Activated T-cell treated with anti-CD3 and anti-CD28 coated beads, Interleukin-2, amount 50 U/mL, for 24 hours (primary cell): ENCODE measurements at regions not wholly inside any gene's neighbourhood (a gene's known extent, or its start where the extent isn't known, plus 50 kb on each side); places are given as distances from the start of the nearest gene placed in this dataset.

Experiments used
- DNase-seq: peaks from one replicate; pipeline ENCODE4 v3.0.0-alpha.2; 2020
- H3K27ac Mint-ChIP-seq: 2 replicates; pipeline ENCODE4 v1.8.0; 2020; ENCODE audit warnings: mild to moderate bottlenecking, mixed read lengths
- H3K27me3 Mint-ChIP-seq: 2 replicates; pipeline ENCODE4 v1.8.0; 2020; ENCODE audit warnings: mixed read lengths
- H3K36me3 Mint-ChIP-seq: 2 replicates; pipeline ENCODE4 v1.8.0; 2020; ENCODE audit warnings: low read depth, mixed read lengths
- H3K4me1 Mint-ChIP-seq: 2 replicates; pipeline ENCODE4 v1.8.0; 2020; ENCODE audit warnings: low read depth, mixed read lengths
- H3K4me3 Mint-ChIP-seq: 2 replicates; pipeline ENCODE4 v1.8.0; 2020; ENCODE audit warnings: mild to moderate bottlenecking, moderate library complexity, mixed read lengths
- H3K9me3 Mint-ChIP-seq: 2 replicates; pipeline ENCODE4 v1.8.0; 2020; ENCODE audit warnings: mixed read lengths

DNA sequence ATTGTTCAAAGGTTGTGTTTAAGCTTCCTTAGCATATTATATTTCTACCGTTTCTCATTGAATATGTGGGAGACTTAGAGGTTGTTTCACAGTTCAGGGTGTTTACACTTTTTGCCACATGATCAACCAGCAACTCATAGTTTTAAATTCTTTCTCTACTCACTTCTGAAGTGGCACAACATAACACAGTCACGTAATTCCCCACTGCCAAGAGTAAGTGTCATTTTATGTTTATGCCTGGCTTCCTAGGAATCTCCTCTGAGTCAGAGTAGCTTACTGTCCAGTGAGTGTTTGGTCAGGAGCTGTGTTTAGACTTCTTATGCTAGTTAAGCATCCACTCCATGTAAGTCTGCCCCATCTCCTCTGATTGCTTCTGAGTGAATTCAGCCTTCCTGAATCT, 520.8 kb upstream of the KIRREL3 start:
- no peak for DNase-seq
- H3K27ac Mint-ChIP-seq: no peak overlapping the region
- no peaks in the 10 kb centered on the region for H3K36me3 Mint-ChIP-seq
- peaks cover 7% of the 10 kb centered on the region for H3K9me3 Mint-ChIP-seq
- H3K4me3 Mint-ChIP-seq: no peak overlapping the region
- no peaks in the 10 kb centered on the region for H3K27me3 Mint-ChIP-seq
- no peaks in the 10 kb centered on the region for H3K4me1 Mint-ChIP-seq

DNA sequence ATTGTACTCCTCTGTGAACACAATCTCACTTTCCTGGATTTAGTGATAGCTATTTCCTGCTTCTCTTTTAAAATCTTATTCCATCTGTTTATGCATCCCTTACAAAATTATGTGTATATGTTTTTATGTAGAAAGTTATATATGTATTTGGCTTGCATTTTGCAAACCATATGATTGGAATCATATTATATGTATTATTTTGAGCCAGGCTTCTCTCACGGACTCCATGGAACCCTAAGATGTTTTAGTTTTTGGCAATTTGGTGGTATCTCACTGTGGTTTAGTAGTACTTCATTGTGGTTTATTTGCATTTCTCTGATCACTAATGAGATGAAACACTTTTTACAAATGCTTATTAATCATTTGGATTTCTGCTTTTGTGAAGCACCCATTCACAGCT, 507.3 kb upstream of the KIRREL3 start:
- H3K9me3 Mint-ChIP-seq: no peaks in the 10 kb centered on the region
- no peaks in the 10 kb centered on the region for H3K27me3 Mint-ChIP-seq

DNA sequence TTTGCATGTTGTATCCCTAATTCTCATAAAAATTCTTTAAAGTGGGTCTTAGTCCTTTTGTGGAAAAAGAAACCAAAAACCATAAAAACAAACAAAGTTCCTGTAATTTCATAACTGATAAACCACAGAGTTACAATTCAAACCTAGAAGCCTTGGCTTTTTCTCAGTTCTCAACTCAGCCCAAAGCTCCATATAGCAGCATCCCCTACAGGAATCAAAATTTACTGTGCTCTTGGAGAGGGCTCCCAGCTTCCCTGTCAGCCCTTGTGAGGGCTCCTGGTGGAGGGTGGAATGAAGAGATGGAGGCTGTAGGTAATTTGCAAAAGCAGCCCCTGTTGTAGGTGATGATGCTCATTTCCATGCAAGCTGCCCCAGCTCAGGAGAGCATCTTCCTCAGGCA, 506.1 kb upstream of the KIRREL3 start:
- H3K27ac Mint-ChIP-seq: no peak overlapping the region
- no peaks in the 10 kb centered on the region for H3K9me3 Mint-ChIP-seq
- H3K36me3 Mint-ChIP-seq: no peaks in the 10 kb centered on the region
- no peak for DNase-seq
- H3K4me1 Mint-ChIP-seq: no peaks in the 10 kb centered on the region
- no peak overlapping the region for H3K4me3 Mint-ChIP-seq
- no peaks in the 10 kb centered on the region for H3K27me3 Mint-ChIP-seq

More for the DNA sequence above, 507.3 kb upstream of the KIRREL3 start:
- H3K27ac Mint-ChIP-seq: no peak overlapping the region
- H3K4me3 Mint-ChIP-seq: no peak overlapping the region
- DNase-seq: no peak
- H3K36me3 Mint-ChIP-seq: no peaks in the 10 kb centered on the region
- no peaks in the 10 kb centered on the region for H3K4me1 Mint-ChIP-seq

DNA sequence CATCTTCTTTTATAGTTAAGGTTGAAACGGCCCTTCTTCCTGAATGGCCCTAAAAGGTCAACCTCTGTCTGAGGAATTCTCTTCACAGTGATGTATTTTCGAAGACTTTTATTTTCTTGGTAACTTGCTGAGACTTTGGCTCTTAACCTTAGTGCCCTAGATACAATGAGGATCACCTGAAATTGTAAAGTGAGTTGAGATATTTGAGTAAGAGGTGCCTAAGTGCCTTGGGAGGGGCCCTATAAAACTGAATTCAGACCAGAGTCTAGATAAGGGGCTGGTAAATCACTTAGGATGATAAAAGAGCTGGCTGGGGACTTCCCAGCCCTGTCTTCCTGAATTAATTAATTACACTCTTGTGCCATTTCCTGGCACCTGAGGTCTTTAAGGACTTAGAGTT, 505.6 kb upstream of the KIRREL3 start:
- Mint-ChIP-seq H3K36me3 (no peaks in the 10 kb centered on the region), H3K27ac (no peak overlapping the region), H3K4me1 (no peaks in the 10 kb centered on the region), H3K4me3 (no peak overlapping the region), H3K27me3 (no peaks in the 10 kb centered on the region), H3K9me3 (no peaks in the 10 kb centered on the region)
- no peak for DNase-seq

DNA sequence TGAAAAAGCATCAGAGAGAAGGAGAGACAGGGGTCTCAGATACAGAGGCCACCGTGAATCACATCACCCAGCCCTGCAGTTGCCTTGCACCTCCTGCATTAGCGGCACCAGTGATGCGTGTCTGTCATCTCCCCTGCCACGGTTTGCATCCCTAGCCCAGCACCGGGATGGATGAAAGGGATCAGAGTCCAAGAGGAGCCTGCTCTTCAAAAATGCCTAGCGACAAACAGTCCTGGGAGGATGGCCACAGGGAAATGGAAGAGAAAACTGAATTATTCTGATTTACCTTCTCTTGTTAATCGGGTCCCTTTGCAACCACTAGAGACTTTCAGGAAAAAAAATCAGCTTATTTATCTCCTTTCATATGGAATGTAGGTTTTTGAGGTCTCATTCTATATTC, 495.6 kb upstream of the KIRREL3 start:
- no peaks in the 10 kb centered on the region for H3K36me3 Mint-ChIP-seq
- no peak for DNase-seq
- H3K4me3 Mint-ChIP-seq: no peak overlapping the region
- peaks cover 5% of the 10 kb centered on the region for H3K9me3 Mint-ChIP-seq
- H3K27ac Mint-ChIP-seq: no peak overlapping the region
- H3K27me3 Mint-ChIP-seq: no peaks in the 10 kb centered on the region
- H3K4me1 Mint-ChIP-seq: no peaks in the 10 kb centered on the region

DNA sequence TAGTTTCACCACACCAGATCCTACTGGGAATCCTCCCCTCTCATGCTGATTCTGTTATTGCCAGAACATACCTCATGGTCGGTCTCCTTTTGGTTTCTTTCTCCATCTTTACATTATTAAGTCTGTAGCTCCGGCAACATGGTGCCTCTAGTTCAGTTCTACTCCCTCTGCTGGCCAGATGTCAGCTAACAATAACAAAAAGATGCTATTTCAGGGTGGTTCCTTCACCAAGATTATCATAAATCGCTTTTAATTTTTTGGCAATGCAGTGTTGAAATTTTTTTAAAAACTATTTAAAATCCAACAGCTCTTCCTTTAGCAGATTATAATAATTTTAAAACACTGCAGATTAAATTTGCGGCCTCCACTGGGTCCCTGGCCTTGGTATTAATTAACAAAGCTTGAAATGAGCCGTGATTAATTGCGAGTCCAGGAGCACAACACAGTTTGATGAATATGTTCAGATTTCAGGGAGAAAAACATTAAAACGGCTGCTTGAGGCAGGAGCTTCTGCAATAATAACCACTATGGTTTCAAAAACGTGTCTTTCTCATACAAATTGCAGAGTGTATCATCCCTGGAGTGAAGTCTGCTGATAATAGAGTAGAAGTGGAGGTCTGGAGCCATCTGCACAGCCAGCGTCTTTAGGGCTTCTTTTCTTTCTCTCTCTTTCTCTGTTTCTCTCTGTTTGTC, 492.9 kb upstream of the KIRREL3 start:
- DNase-seq: no peak
- no peaks in the 10 kb centered on the region for H3K27me3 Mint-ChIP-seq

DNA sequence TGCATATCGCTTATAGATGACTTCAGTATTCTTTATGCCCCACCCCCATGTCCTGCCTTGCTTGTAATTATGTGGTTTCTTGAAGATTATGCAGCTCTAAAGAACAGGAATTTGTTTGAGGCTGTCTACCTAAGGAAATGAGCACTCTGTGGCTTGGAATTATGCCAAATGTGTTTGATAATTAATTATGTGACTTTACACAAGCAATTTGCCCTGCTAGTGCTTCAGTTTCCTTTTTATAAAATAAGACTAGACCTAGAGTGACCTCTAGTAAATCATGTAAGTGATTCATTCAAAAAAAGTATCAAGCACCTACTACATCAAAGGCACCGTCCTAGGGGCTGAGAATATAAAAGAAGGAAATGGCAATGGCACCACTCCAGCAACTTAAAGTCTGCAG, 491.5 kb upstream of the KIRREL3 start:
- no peaks in the 10 kb centered on the region for H3K36me3 Mint-ChIP-seq
- no peak for DNase-seq
- H3K9me3 Mint-ChIP-seq: peaks cover 5% of the 10 kb centered on the region

More for the DNA sequence above, 492.9 kb upstream of the KIRREL3 start:
- Mint-ChIP-seq H3K9me3 (peaks cover 5% of the 10 kb centered on the region), H3K4me3 (no peak overlapping the region), H3K4me1 (no peaks in the 10 kb centered on the region), H3K27ac (no peak overlapping the region), H3K36me3 (no peaks in the 10 kb centered on the region)

DNA sequence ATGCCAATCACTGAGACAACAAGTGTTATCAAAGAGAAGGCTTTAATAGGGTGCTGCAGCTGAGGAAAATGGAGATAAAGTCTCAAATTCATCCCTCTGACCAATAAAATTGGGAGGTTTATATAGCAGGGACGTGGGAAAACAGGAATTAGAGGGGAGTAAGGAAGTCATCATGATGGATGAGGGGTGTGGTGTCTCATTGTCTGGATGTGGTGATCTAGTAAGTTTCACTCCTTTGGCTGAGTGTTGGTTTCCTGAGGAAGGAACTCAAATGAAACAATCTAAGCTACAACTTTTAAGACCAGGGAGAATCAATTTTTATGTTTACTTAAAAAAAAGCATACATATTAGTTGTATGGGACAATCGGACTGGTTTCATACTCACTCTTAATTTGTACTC, 491.0 kb upstream of the KIRREL3 start:
- DNase-seq: no peak
- H3K36me3 Mint-ChIP-seq: no peaks in the 10 kb centered on the region
- no peak overlapping the region for H3K27ac Mint-ChIP-seq
- H3K27me3 Mint-ChIP-seq: no peaks in the 10 kb centered on the region
- H3K9me3 Mint-ChIP-seq: peaks cover 5% of the 10 kb centered on the region
- H3K4me1 Mint-ChIP-seq: no peaks in the 10 kb centered on the region
- no peak overlapping the region for H3K4me3 Mint-ChIP-seq

More for the DNA sequence above, 491.5 kb upstream of the KIRREL3 start:
- no peaks in the 10 kb centered on the region for H3K27me3 Mint-ChIP-seq
- H3K27ac Mint-ChIP-seq: no peak overlapping the region
- no peaks in the 10 kb centered on the region for H3K4me1 Mint-ChIP-seq
- no peak overlapping the region for H3K4me3 Mint-ChIP-seq

DNA sequence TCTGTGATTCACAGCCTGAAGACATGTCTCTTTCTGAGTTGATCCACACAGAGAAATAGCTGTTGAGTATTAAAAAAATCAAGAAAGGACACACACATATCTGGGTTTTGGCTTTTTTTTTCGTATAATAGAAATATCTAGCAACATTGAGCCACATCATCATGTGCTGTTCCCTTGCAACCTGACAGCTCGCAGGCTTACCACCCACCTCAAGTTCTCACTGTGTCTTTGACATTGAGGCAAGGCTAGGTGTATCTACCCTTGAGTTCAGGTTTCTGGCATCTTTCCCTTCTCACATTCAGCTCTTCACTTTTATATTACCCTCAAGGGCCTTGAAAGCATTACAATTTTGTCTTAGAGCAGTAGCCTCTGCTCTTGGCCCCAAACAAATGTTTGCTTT, 490.3 kb upstream of the KIRREL3 start:
- Mint-ChIP-seq H3K4me3 (no peak overlapping the region), H3K36me3 (no peaks in the 10 kb centered on the region), H3K9me3 (peaks cover 5% of the 10 kb centered on the region), H3K4me1 (no peaks in the 10 kb centered on the region), H3K27ac (no peak overlapping the region), H3K27me3 (no peaks in the 10 kb centered on the region)
- no peak for DNase-seq

DNA sequence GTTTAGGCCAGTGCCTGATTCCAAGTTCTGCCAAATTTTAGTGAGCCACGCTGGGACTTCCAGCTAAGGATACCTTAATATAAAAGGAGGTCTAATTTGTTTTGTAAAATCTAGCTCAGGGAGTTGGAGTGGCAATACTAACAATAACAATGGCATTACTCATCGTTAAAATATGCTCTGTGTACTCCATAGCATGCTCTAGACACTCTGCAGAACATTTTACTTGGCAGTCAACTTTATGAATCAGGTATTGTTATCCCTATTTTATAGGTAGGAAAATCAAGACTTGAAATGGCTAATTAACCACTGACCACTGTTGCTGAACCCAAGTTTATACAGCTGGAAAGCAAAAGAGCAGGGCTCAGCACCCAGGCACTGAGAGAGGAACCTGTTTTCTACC, 485.0 kb upstream of the KIRREL3 start:
- DNase-seq: no peak
- Mint-ChIP-seq H3K4me3 (no peak overlapping the region), H3K27ac (no peak overlapping the region), H3K36me3 (no peaks in the 10 kb centered on the region), H3K27me3 (no peaks in the 10 kb centered on the region), H3K9me3 (no peaks in the 10 kb centered on the region), H3K4me1 (no peaks in the 10 kb centered on the region)

DNA sequence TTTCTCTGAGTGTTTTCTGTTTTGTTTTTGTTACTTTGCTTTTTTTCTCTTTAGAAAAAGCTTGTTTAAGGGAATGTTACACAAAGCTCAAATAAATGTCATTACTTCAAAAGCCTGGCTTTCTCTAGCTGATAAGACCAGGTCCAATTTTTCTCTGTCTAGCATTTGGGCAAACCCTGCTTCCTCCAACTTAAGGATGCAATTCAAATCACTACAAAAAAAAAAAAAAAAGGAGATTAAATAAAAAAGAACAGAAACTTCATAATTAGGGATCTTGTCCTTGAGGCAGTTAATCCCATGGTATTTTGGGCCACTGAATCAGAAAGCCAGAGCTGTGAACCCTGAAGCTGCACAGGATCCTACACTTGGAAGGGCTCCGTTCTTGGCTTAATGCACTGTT, 480.8 kb upstream of the KIRREL3 start:
- no peak overlapping the region for H3K27ac Mint-ChIP-seq
- H3K36me3 Mint-ChIP-seq: no peaks in the 10 kb centered on the region
- H3K9me3 Mint-ChIP-seq: no peaks in the 10 kb centered on the region
- no peak overlapping the region for H3K4me3 Mint-ChIP-seq
- no peaks in the 10 kb centered on the region for H3K4me1 Mint-ChIP-seq
- DNase-seq: no peak
- H3K27me3 Mint-ChIP-seq: peaks cover 3% of the 10 kb centered on the region

DNA sequence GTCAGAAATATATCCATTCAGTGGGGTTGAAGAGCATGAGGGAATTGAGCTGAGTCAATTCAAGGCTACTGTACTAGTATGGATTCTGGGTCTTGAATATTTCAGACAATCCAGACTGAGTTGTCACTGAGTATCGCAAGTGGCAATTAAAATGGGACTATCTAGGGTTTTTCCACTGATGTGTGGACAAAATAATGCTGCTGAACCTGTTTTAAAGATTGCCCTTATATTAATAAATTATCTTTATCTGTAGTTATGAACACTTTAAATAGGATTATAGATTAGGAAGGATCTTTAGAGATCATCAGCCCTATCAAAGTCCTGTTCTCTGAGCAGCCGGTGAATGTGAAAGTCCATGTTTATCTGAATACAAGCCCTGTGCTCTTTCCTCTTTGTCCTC, 478.3 kb upstream of the KIRREL3 start:
- Mint-ChIP-seq H3K36me3 (no peaks in the 10 kb centered on the region), H3K4me1 (peaks cover 3% of the 10 kb centered on the region), H3K9me3 (no peaks in the 10 kb centered on the region), H3K27ac (no peak overlapping the region), H3K27me3 (peaks cover 3% of the 10 kb centered on the region), H3K4me3 (no peak overlapping the region)
- DNase-seq: no peak

DNA sequence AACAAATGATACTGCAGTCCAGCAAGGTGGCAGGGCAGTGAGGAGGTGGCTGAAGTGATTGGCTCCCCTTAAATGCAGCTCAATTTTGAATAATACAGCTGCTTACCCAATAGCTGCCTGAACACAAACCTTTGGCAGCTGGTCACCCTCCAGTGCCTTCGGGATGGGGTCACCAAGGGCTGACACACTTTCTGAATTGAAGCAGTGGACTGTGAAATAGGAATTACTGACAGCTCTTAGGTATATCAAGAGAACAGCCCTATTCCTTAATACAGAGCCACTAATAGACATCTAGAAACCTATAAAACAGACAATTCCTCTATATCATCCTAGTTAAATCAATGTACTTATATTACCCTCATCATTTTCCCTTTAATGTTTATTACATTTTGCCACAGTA, 474.2 kb upstream of the KIRREL3 start:
- H3K27me3 Mint-ChIP-seq: peaks cover 3% of the 10 kb centered on the region
- H3K36me3 Mint-ChIP-seq: no peaks in the 10 kb centered on the region
- H3K4me3 Mint-ChIP-seq: no peak overlapping the region
- no peak for DNase-seq
- peaks cover 3% of the 10 kb centered on the region for H3K4me1 Mint-ChIP-seq
- no peaks in the 10 kb centered on the region for H3K9me3 Mint-ChIP-seq
- H3K27ac Mint-ChIP-seq: no peak overlapping the region

DNA sequence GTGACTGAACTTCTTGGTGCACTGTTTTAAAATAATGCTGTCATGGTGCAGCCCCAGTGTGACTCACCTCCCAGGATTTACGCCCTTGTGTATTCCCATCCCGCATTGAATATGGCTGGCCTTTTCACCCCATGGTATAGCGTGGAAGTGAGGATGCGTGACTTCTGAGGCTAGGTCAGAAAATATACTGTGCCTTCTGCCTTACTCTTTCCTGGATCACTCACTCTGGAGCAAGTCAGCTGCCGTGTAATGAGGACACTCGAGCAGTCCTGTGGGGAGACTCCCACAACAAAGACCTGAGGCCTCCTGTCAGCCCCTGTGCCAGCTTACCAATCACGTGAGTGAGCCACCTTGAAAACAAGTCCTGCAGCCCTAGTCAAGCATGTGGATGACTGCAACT, 471.9 kb upstream of the KIRREL3 start:
- H3K9me3 Mint-ChIP-seq: no peaks in the 10 kb centered on the region
- H3K27ac Mint-ChIP-seq: no peak overlapping the region
- H3K36me3 Mint-ChIP-seq: no peaks in the 10 kb centered on the region
- no peaks in the 10 kb centered on the region for H3K27me3 Mint-ChIP-seq
- DNase-seq: no peak
- H3K4me1 Mint-ChIP-seq: peaks cover 3% of the 10 kb centered on the region
- H3K4me3 Mint-ChIP-seq: no peak overlapping the region

DNA sequence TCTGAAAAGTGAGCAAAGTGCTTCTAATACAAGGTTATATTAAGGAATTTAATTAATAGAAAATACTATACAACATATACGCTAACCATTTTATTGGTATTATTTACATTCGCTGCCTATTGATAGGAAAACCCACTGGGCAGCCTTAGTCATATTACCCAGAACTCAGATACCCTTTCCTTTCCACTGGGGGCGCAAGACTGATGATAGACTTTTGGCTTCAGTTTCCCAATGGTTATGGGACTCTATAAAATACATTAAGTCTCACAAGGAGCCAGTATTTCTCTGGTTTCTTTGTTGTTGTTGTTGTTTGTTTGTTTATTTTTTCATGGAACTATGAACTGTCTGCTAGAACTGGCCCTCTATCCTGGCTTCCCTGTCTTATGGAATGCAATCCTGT, 471.1 kb upstream of the KIRREL3 start:
- Mint-ChIP-seq H3K27me3 (no peaks in the 10 kb centered on the region), H3K4me3 (no peak overlapping the region), H3K36me3 (no peaks in the 10 kb centered on the region), H3K27ac (no peak overlapping the region), H3K4me1 (peaks cover 3% of the 10 kb centered on the region), H3K9me3 (no peaks in the 10 kb centered on the region)
- no peak for DNase-seq

DNA sequence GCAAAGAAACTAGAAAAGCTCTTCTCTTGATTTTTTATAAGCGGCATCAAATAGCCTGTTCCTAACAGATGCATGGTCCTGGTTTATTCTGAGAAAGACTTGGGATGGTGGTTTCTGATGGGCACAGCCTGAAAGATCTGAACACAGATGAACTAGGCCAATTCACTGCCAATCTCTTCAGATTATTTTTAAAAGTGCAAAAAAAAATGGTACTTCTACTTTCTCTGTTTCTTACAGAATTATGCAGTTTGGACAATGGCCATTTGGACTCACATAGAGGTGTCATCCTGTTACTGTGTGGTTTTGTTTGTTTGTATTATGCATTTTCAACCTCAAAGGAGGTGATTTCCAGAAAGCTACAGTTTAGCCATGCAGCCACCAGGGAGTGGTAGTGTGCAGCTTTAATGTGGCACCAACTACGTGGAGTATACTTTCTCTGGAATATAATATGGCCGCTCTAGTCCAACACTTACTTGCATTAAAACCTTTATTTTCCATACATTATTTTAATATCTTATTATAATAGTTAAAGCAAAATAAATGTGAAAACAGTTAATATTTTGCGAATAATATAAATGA, 469.8 kb upstream of the KIRREL3 start:
- DNase-seq: no peak
- Mint-ChIP-seq H3K36me3 (no peaks in the 10 kb centered on the region), H3K4me3 (no peak overlapping the region), H3K9me3 (no peaks in the 10 kb centered on the region), H3K27me3 (no peaks in the 10 kb centered on the region), H3K27ac (no peak overlapping the region), H3K4me1 (peaks cover 3% of the 10 kb centered on the region)
